Fibroblast of skin of left quadriceps (primary cell): ENCODE measurements at regions not wholly inside any gene's neighbourhood (a gene's known extent, or its start where the extent isn't known, plus 50 kb on each side); places are given as distances from the start of the nearest gene placed in this dataset.

Source experiments
- DNase-seq, 2 experiments: peaks; one replicate each; pipeline ENCODE4 v3.0.0-alpha.2; 2013; ENCODE audit warnings: low read depth in 2 of 2

GRCh38 chr13:106041445-106041844 lies 494.0 kb downstream of the EFNB2 start:
- DNase-seq, result no peak

GRCh38 chr13:106038752-106039151 lies 496.7 kb downstream of the EFNB2 start:
- DNase-seq, result peak; percentile 79 to 82

- no peak for DNase-seq
Measured at GRCh38 chr13:106036870-106037269, 498.6 kb downstream of the EFNB2 start.

- DNase-seq, result no peak
Measured at GRCh38 chr13:106034201-106034600, 501.3 kb downstream of the EFNB2 start.

GRCh38 chr13:106033659-106034058 lies 501.8 kb downstream of the EFNB2 start:
- DNase-seq, result peak; percentile 40 to 46

- no peak for DNase-seq
Measured at GRCh38 chr13:106032441-106032840, 503.0 kb downstream of the EFNB2 start.

- DNase-seq, result no peak
Measured at GRCh38 chr13:106029676-106030290, 505.7 kb downstream of the EFNB2 start.

- no peak for DNase-seq
Measured at GRCh38 chr13:106028911-106029310, 506.6 kb downstream of the EFNB2 start.

GRCh38 chr13:106011600-106011999 lies 523.9 kb downstream of the EFNB2 start:
- no peak for DNase-seq

- DNase-seq, result no peak
Measured at GRCh38 chr13:106010836-106011235, 524.6 kb downstream of the EFNB2 start.

GRCh38 chr13:106008540-106008939 lies 526.9 kb downstream of the EFNB2 start:
- no peak for DNase-seq

GRCh38 chr13:106007156-106007555 lies 528.3 kb downstream of the EFNB2 start:
- no peak for DNase-seq

- DNase-seq, result no peak
Measured at GRCh38 chr13:106003651-106004050, 531.8 kb downstream of the EFNB2 start.

- no peak for DNase-seq
Measured at GRCh38 chr13:106001443-106001842, 534.0 kb downstream of the EFNB2 start.

- no peak for DNase-seq
Measured at GRCh38 chr13:105997581-105998550, 537.6 kb downstream of the EFNB2 start.

- DNase-seq, result no peak
Measured at GRCh38 chr13:105996391-105997025, 539.0 kb downstream of the EFNB2 start.

GRCh38 chr13:105994340-105994739 lies 541.1 kb downstream of the EFNB2 start:
- DNase-seq, result no peak

- peak; percentile 39 for DNase-seq
Measured at GRCh38 chr13:105991622-105992277, 543.7 kb downstream of the EFNB2 start.

GRCh38 chr13:105991131-105991530 lies 544.3 kb downstream of the EFNB2 start:
- no peak for DNase-seq

- DNase-seq, result no peak
Measured at GRCh38 chr13:105990256-105990958, 545.1 kb downstream of the EFNB2 start.

- no peak for DNase-seq
Measured at GRCh38 chr13:105984646-105985045, 550.8 kb downstream of the EFNB2 start.
